Bronchial epithelial cell (primary cell): ENCODE measurements at regions not wholly inside any gene's neighbourhood (a gene's known extent, or its start where the extent isn't known, plus 50 kb on each side); places are given as distances from the start of the nearest gene placed in this dataset.

ENCODE experiments used
- DNase-seq: peaks from one replicate; pipeline ENCODE4 v3.0.0-alpha.2; 2010; ENCODE audit warnings: low read depth
- FAIRE-seq: peaks from 2 replicates; lab custom pipeline; 2011; peaks lifted over from hg19 to GRCh38; lab: Jason Lieb, UNC
- H3K27me3 ChIP-seq: 2 replicates; pipeline ENCODE4 v1.5.1; 2011; ENCODE audit warnings: low read length; ENCODE audit not compliant: control insufficient read depth, insufficient read depth
- H3K36me3 ChIP-seq: 2 replicates; pipeline ENCODE4 v1.5.1; 2011; ENCODE audit warnings: low read length; ENCODE audit not compliant: control insufficient read depth, insufficient read depth
- H3K4me3 ChIP-seq: 2 replicates; pipeline ENCODE4 v1.5.1; 2011; ENCODE audit warnings: mild to moderate bottlenecking, low read depth, low read length, control low read depth
- CTCF ChIP-seq: IDR thresholded peaks from 2 replicates; pipeline ENCODE4 v1.5.1; 2011; ENCODE audit warnings: mild to moderate bottlenecking, moderate library complexity, low read length, control low read depth, inconsistent platforms; ENCODE audit not compliant: insufficient read depth, severe bottlenecking

DNA sequence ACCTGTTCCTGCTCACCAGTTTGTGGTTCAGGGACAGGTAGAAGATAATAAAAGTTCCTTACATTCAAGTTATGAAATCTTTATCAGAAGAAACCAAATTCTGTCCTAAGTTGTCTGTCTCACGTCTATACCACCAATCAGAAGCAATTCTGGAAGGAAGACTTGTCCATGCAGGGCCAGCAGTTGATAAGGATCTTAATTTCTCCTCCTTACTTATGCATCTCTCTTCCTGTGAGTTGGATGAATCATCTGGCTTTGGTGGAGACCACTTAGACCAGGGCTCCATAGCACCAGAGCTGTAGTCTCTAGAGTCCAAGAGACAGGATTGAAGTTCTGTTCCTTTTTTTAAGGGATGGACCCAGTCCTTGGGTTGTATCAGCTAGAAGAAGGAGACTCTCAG, 106.5 kb downstream of the APOB start:
- DNase-seq: no peak
- no peak for FAIRE-seq
- no peaks in the 10 kb centered on the region for H3K27me3 ChIP-seq

DNA sequence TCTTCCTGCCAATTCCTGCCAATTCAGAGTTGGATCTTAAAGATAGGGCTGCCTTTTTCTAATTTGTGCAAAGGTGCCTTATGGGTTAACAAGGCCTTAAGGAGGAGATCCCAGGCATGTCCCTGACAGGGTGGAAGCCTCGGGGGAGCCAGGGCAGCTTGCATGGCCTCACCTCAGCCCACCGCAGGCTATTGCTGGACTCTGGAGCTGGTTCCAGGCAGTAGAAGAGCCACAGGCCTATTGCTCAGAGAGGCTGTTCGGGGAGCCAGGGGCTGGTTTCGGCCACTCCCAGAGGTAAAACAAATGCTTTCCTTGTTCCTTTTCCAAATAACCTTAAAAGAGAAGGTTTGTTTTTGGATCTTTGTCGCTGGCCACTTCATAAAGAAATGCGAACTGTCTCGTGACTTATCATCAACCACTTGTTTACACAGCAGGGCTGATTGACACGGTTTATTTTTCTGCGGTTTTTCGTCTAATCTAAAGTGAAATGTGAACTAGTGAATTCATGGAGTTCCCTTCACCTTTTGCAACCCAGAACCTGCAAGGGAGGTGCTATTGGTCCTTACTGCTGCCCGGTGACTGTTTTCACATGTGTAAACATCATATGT, 108.6 kb downstream of the APOB start:
- FAIRE-seq: no peak
- no peak for TF ChIP-seq CTCF
- Histone ChIP-seq H3K4me3 (no peak overlapping the region), H3K36me3 (no peaks in the 10 kb centered on the region), H3K27me3 (no peaks in the 10 kb centered on the region)
- no peak for DNase-seq

More for the DNA sequence above, 106.5 kb downstream of the APOB start:
- H3K4me3 ChIP-seq: no peak overlapping the region
- no peaks in the 10 kb centered on the region for H3K36me3 ChIP-seq
- TF ChIP-seq CTCF: no peak

DNA sequence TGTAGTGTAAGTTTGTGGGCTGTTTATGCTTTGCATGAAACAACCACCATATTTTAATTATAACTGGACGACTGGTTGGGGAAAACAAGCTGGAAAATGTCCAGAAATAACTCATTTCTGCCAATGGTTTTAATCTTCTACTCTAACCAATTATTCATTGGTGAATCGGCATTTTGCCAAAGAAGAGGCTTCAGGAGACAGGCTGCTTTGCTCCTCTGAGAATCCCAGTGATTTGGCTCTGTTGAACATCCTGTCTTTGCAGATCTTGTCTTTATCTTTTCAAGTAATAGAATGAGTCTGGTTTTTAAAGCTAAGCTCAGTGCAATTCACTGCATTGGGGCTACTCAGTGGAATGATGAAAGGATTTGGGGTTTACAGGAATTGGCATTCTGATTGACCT, 109.6 kb downstream of the APOB start:
- no peak overlapping the region for H3K4me3 ChIP-seq
- DNase-seq: no peak
- no peak for TF ChIP-seq CTCF
- H3K27me3 ChIP-seq: no peaks in the 10 kb centered on the region
- no peaks in the 10 kb centered on the region for H3K36me3 ChIP-seq
- no peak for FAIRE-seq

DNA sequence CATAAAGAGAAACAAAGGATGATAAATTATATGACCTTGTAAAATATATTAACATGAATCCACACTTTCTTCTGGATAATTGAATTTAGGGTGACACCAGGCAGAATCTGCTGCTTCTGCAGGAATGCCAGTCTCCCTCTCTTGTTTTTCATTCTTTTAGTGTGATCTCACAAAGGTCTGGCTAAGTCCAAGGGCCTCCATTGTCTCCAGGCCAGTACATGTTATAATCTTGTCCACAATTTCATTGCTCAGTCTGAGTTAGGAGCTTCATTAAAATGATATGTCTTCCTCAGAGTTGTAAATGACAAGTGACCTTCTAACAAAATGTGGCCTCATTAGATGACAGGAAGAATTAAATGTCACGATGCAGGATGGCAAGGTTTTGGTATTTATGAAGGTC, 110.2 kb downstream of the APOB start:
- FAIRE-seq (no peak), DNase-seq (no peak)
- Histone ChIP-seq H3K36me3 (no peaks in the 10 kb centered on the region), H3K27me3 (no peaks in the 10 kb centered on the region), H3K4me3 (no peak overlapping the region)
- TF ChIP-seq CTCF: no peak

GRCh38 chr2:20931346-20931745, 108.4 kb upstream of the LDAH start:
- no peak overlapping the region for H3K4me3 ChIP-seq
- DNase-seq: no peak
- no peak for FAIRE-seq
- no peaks in the 10 kb centered on the region for H3K36me3 ChIP-seq
- TF ChIP-seq CTCF: no peak
- no peaks in the 10 kb centered on the region for H3K27me3 ChIP-seq

- Histone ChIP-seq H3K27me3 (no peaks in the 10 kb centered on the region), H3K4me3 (no peak overlapping the region), H3K36me3 (no peaks in the 10 kb centered on the region)
- TF ChIP-seq CTCF: no peak
- FAIRE-seq: peak; percentile 58
- DNase-seq: peak; percentile 70
These were observed 108.0 kb upstream of the LDAH start for GRCh38 chr2:20930928-20931327.
